ENCODE measurements at regions not wholly inside any gene's neighbourhood (a gene's known extent, or its start where the extent isn't known, plus 50 kb on each side); places are given as distances from the start of the nearest gene placed in this dataset.

GRCh38 chr4:11216520-11216919 is 212.2 kb downstream of the HS3ST1 start:
- no peak for TF ChIP-seq CTCF (IDR thresholded peaks at IDR 0.05; ENCODE audit: insufficient read depth, low read length, poor library complexity, severe bottlenecking)
- DNase-seq (ENCODE audit: low read depth), result no peak

GRCh38 chr4:11214281-11214680 is 214.4 kb downstream of the HS3ST1 start:
- H3K4me3 ChIP-seq (ENCODE audit: low read depth, low read length), result no peak overlapping the region
- no peaks in the 10 kb centered on the region for H3K36me3 ChIP-seq (ENCODE audit: control insufficient read depth, insufficient read depth, low read length)
- TF ChIP-seq CTCF (IDR thresholded peaks at IDR 0.05; ENCODE audit: insufficient read depth, low read length, poor library complexity, severe bottlenecking), result no peak
- no peak for DNase-seq (ENCODE audit: low read depth)
- no peaks in the 10 kb centered on the region for H3K27me3 ChIP-seq (ENCODE audit: control insufficient read depth, insufficient read depth, low read length)

More at GRCh38 chr4:11216520-11216919, 212.2 kb downstream of the HS3ST1 start:
- no peak overlapping the region for H3K4me3 ChIP-seq (ENCODE audit: low read depth, low read length)
- H3K27me3 ChIP-seq (ENCODE audit: control insufficient read depth, insufficient read depth, low read length), result no peaks in the 10 kb centered on the region
- no peaks in the 10 kb centered on the region for H3K36me3 ChIP-seq (ENCODE audit: control insufficient read depth, insufficient read depth, low read length)

GRCh38 chr4:11209826-11210225 is 218.9 kb downstream of the HS3ST1 start:
- TF ChIP-seq CTCF (IDR thresholded peaks at IDR 0.05; ENCODE audit: insufficient read depth, low read length, poor library complexity, severe bottlenecking), result no peak
- no peak for DNase-seq (ENCODE audit: low read depth)
- Histone ChIP-seq H3K27me3 (ENCODE audit: control insufficient read depth, insufficient read depth, low read length) (no peaks in the 10 kb centered on the region), H3K36me3 (ENCODE audit: control insufficient read depth, insufficient read depth, low read length) (no peaks in the 10 kb centered on the region), H3K4me3 (ENCODE audit: low read depth, low read length) (no peak overlapping the region)

GRCh38 chr4:11201256-11201655 is 227.4 kb downstream of the HS3ST1 start:
- Histone ChIP-seq H3K4me3 (ENCODE audit: low read depth, low read length) (no peak overlapping the region), H3K27me3 (ENCODE audit: control insufficient read depth, insufficient read depth, low read length) (no peaks in the 10 kb centered on the region), H3K36me3 (ENCODE audit: control insufficient read depth, insufficient read depth, low read length) (no peaks in the 10 kb centered on the region)
- DNase-seq (ENCODE audit: low read depth), result no peak
- TF ChIP-seq CTCF (IDR thresholded peaks at IDR 0.05; ENCODE audit: insufficient read depth, low read length, poor library complexity, severe bottlenecking), result no peak

GRCh38 chr4:11198516-11199305 is 230.0 kb downstream of the HS3ST1 start:
- no peak for DNase-seq (ENCODE audit: low read depth)
- H3K36me3 ChIP-seq (ENCODE audit: control insufficient read depth, insufficient read depth, low read length), result no peaks in the 10 kb centered on the region
- no peak overlapping the region for H3K4me3 ChIP-seq (ENCODE audit: low read depth, low read length)
- TF ChIP-seq CTCF (IDR thresholded peaks at IDR 0.05; ENCODE audit: insufficient read depth, low read length, poor library complexity, severe bottlenecking), result no peak
- no peaks in the 10 kb centered on the region for H3K27me3 ChIP-seq (ENCODE audit: control insufficient read depth, insufficient read depth, low read length)

Data from kidney epithelial cell (primary cell).